ENCODE measurements at regions not wholly inside any gene's neighbourhood (a gene's known extent, or its start where the extent isn't known, plus 50 kb on each side); places are given as distances from the start of the nearest gene placed in this dataset.

DNA sequence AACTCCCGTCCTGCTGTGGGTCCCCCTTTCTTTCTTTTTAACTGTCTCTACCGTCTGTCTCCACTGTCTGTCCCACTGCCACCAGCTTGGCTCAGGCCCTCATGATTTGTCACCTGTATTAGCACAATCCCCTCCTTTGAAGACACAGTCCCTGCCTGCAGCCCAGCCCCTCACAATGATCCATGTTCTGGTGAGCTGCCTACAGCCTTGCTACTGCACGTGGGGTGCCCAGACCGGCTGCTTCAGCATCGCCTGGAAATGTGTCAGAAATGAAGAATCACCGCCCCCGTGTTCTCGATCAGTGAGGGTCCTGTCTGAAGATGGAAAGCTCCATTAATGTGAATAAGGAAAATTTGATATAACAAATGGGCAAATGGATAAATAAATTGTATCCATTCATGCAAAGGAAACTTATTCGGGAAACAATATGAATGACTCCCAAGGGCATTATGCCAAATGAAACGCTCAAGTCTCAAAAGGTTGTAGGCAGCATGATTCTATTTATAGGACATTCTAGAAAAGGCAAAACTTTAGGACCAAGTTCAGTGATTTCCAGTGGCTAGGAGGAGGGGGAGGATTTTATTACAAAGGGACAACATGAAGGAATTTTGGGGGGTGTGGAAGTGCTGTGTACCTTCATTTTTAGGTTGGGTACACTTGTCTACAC, 59.4 kb upstream of the CD83 start:
- TF ChIP-seq CTCF (IDR thresholded peaks at IDR 0.05): no peak
- no peak for TF ChIP-seq POLR2A (IDR thresholded peaks at IDR 0.05)

Data from uterus (tissue), 2 donors.